Transverse colon (tissue), 4 donors: ENCODE measurements at regions not wholly inside any gene's neighbourhood (a gene's known extent, or its start where the extent isn't known, plus 50 kb on each side); places are given as distances from the start of the nearest gene placed in this dataset.

Experiments used
- DNase-seq: peaks from one replicate; pipeline ENCODE4 v3.0.0-alpha.2; 2019
- H3K27ac ChIP-seq, 4 donors: fragments of 200-600 bp; sonication (generic); 2 replicates each; pipeline ENCODE4 v1.5.1; 2016 to 2018; ENCODE audit warnings: inconsistent platforms in 4 of 4
- H3K27me3 ChIP-seq: fragments of 200-600 bp; sonication (generic); 2 replicates; pipeline ENCODE4 v1.5.1; 2017; ENCODE audit warnings: inconsistent platforms
- H3K36me3 ChIP-seq, 4 donors: fragments of 200-600 bp; sonication (generic); 2 replicates each; pipeline ENCODE4 v1.5.1; 2017 to 2019; ENCODE audit warnings: inconsistent platforms in 4 of 4
- H3K4me1 ChIP-seq, 4 donors: fragments of 200-600 bp; sonication (generic); 2 replicates each; pipeline ENCODE4 v1.5.1; 2017 to 2020; ENCODE audit warnings: inconsistent platforms in 4 of 4
- H3K4me3 ChIP-seq, 4 donors: fragments of 200-600 bp; sonication (generic); 1 replicate in 1 of 4; 2 replicates in 3 of 4; pipeline versions ENCODE4 v1.5.1 to v1.6.1; 2017 to 2019; ENCODE audit warnings: inconsistent platforms in 4 of 4
- H3K9me3 ChIP-seq, 2 donors: fragments of 200-600 bp; sonication (generic); 2 replicates each; pipeline ENCODE4 v1.5.1; 2017 to 2019; ENCODE audit warnings: inconsistent platforms in 2 of 2
- CTCF ChIP-seq, 5 experiments: fragments of 200-600 bp in 3 of 5; fragments of 450-650 bp in 2 of 5; sonication (generic) in 3 of 5; IDR thresholded peaks; 1 replicate in 2 of 5; 2 replicates in 3 of 5; pipeline ENCODE4 v1.5.1; 2016 to 2017; ENCODE audit warnings: antibody characterized with exemption in 5 of 5, inconsistent platforms in 3 of 5, mild to moderate bottlenecking in 2 of 5, moderate library complexity in 1 of 5
- EP300 ChIP-seq: sonication (generic); formaldehyde crosslinking; IDR thresholded peaks from one replicate; pipeline ENCODE4 v1.6.1; 2017; ENCODE audit warnings: antibody characterized with exemption, low read depth
- POLR2A ChIP-seq: fragments of 450-650 bp; IDR thresholded peaks from one replicate; pipeline ENCODE4 v1.6.1; 2016; ENCODE audit warnings: antibody characterized with exemption, mild to moderate bottlenecking, moderate library complexity
- POLR2AphosphoS5 ChIP-seq, 3 donors: sonication (generic); formaldehyde crosslinking; IDR thresholded peaks; one replicate each; pipeline ENCODE4 v1.6.1; 2016; ENCODE audit warnings: antibody characterized with exemption in 3 of 3
- WGBS, 2 donors: methylation state at CpG; one replicate each; pipeline ENCODE4 v1.1.5; 2018; ENCODE audit warnings: low coverage in 1 of 2; 5-methylcytosine and 5-hydroxymethylcytosine counted together
- in situ Hi-C, 4 donors: fragments of 200-750 bp; cut with MboI; loops; one replicate each; pipeline versions ENCODE4 v1.15.0 to v1.15.1; 2017; ENCODE audit warnings: low sequenced_read_pairs in 3 of 4, low pct_ligation_motif_present in 1 of 4, low pct_unique_long_range_greater_than_20kb in 1 of 4
- intact Hi-C: fragments of 100-400 bp; cut with DNase I; formaldehyde crosslinking; loops from one replicate; pipeline ENCODE4 v1.15.1; 2023; ENCODE audit warnings: low total_unique reads

DNA sequence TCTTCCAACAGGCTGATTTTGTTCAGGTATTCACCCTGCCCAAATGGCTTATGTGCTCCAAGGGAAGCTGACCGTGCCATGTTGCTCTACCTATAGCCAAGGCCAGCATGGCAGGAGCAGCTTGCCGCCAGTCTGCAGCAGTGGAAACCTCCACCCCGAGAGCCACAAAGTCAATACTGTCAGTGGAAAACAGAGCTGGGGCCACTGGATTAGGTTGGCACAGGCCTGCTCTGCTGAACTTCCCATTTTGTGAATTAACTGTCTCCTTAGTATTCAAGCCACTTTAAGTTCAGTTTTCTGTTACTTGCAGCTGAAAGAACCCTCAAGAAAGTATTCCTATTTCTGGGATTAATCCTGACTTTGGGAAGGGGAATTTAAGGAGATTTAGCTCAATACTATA is 63.8 kb upstream of the XCR1 start:
- intact Hi-C loops (no loop called here), in situ Hi-C loops (loop anchor here in 3 of 4 donors (25.0 kb wide), 3 partner anchors 121 to 329 kb away; partner anchors contain the start of genes CCR1 (in 1 of the 3), CCR2 (in 1 of the 3) and CCR5 (in 1 of the 3))
- Histone ChIP-seq H3K4me1 (peaks cover 0 to 15% (median 1%) of the 10 kb centered on the region in 4 donors), H3K4me3 (no peak overlapping the region), H3K27ac (no peak overlapping the region), H3K9me3 (no peaks in the 10 kb centered on the region), H3K27me3 (no peaks in the 10 kb centered on the region), H3K36me3 (no peaks in the 10 kb centered on the region)
- DNase-seq: no peak
- WGBS, 2 donors: 96% methylated on average over 3 of the region's 3 CpGs; no CpG with 5 or more reads in 1 of the 2 donors
- TF ChIP-seq EP300: no peak
- no peak for TF ChIP-seq POLR2AphosphoS5 (IDR thresholded peaks at IDR 0.05)
- TF ChIP-seq CTCF (IDR thresholded peaks at IDR 0.05): no peak
- TF ChIP-seq POLR2A: no peak

GRCh38 chr3:46090161-46090591 is 62.9 kb upstream of the XCR1 start:
- no peak overlapping the region for H3K4me3 ChIP-seq
- H3K27ac ChIP-seq: peak overlapping the region in 3 of 4 donors; percentile 20 to 43 (median 41)
- 71 to 100% methylated on average over 1 to 4 of the region's 4 CpGs for WGBS, 2 donors
- DNase-seq: no peak
- in situ Hi-C loops: loop anchor here in 3 of 4 donors (25.0 kb wide), 3 partner anchors 122 to 328 kb away; partner anchors contain the start of genes CCR1 (in 1 of the 3), CCR2 (in 1 of the 3) and CCR5 (in 1 of the 3)
- TF ChIP-seq EP300 (no peak), CTCF (IDR thresholded peaks at IDR 0.05) (no peak), POLR2AphosphoS5 (IDR thresholded peaks at IDR 0.05) (no peak), POLR2A (no peak)
- H3K36me3 ChIP-seq: no peaks in the 10 kb centered on the region
- H3K27me3 ChIP-seq: no peaks in the 10 kb centered on the region
- intact Hi-C loops: no loop called here
- no peaks in the 10 kb centered on the region for H3K9me3 ChIP-seq
- peaks cover 0 to 15% (median 1%) of the 10 kb centered on the region in 4 donors for H3K4me1 ChIP-seq

DNA sequence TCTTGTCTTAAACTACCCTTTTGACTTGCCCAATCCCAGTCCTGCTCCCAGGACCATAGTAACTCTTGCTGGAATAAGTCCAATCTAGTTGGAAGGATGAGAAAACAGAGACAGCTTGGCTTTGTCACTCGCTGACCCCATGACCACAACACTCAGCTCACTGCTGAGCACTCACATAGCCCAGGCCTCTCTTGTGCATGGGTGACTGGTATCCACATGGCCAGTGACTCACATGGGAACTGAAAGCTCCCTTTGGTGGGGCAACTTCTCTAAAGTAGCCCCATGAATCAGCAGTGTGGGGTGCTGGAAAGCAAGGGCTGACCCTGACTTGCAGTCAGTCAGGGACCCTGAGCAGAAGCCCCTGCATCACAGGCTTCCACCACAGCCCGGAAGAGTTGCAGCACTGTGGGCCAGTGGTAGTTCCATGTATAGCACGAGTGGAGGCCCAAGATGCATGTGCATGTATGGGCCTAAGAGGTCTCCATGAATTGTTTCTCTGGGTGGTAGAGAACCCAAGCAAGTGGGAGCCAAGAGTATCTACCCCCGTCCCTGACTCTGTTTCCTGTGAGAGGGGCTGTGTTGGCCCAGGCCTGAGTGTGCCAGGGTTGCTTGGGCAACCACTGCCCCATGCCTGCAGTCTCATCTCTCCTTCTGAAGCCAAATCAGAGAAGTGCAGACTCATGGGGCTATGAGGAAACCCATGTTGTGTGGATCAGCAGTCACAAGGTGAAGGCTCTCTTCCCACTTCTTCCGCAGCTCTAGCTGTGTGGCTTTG is 62.1 kb upstream of the XCR1 start:
- intact Hi-C loops (loop anchor here (10.0 kb wide), 1 partner anchor 335 kb away; no protein-coding TSS in a partner anchor), in situ Hi-C loops (loop anchor here (10.0 to 25.0 kb wide), 8 partner anchors 123 to 355 kb away; partner anchors contain the start of genes CCR5 (in 2 of the 4), CCR1 (in 1 of the 4), CCR2 (in 1 of the 4) and CXCR6 (in 1 of the 4))
- H3K4me3 ChIP-seq: no peak overlapping the region
- no peaks in the 10 kb centered on the region for H3K36me3 ChIP-seq
- 56 to 77% methylated on average over 2 to 5 of the region's 5 CpGs for WGBS, 2 donors
- peaks cover 0 to 15% (median 1%) of the 10 kb centered on the region in 4 donors for H3K4me1 ChIP-seq
- H3K9me3 ChIP-seq: no peaks in the 10 kb centered on the region
- H3K27me3 ChIP-seq: no peaks in the 10 kb centered on the region
- peak overlapping the region; percentile 37 to 48 (median 42) for H3K27ac ChIP-seq
- TF ChIP-seq EP300: peak; percentile 15
- TF ChIP-seq POLR2A: no peak
- TF ChIP-seq CTCF (IDR thresholded peaks at IDR 0.05): no peak
- TF ChIP-seq POLR2AphosphoS5 (IDR thresholded peaks at IDR 0.05): peak in 1 of 3 donors; percentile 13
- peak; percentile 58 for DNase-seq

- whole genome bisulfite sequencing, 2 donors: 34 to 56% methylated on average over 3 of the region's 3 CpGs
- TF ChIP-seq POLR2A (no peak), EP300 (no peak), CTCF (IDR thresholded peaks at IDR 0.05) (peak in 1 of 5 experiments; percentile 10), POLR2AphosphoS5 (IDR thresholded peaks at IDR 0.05) (no peak)
- no peak for DNase-seq
- Histone ChIP-seq H3K4me1 (peaks cover 0 to 15% (median 1%) of the 10 kb centered on the region in 4 donors), H3K4me3 (no peak overlapping the region), H3K27me3 (no peaks in the 10 kb centered on the region), H3K27ac (no peak overlapping the region), H3K9me3 (no peaks in the 10 kb centered on the region), H3K36me3 (no peaks in the 10 kb centered on the region)
- intact Hi-C loops: loop anchor here (10.0 kb wide), 1 partner anchor 333 kb away; no protein-coding TSS in a partner anchor
- in situ Hi-C loops: loop anchor here (10.0 to 25.0 kb wide), 8 partner anchors 124 to 357 kb away; partner anchors contain the start of genes CCR5 (in 2 of the 4), CCR1 (in 1 of the 4), CCR2 (in 1 of the 4) and CXCR6 (in 1 of the 4)
Observed at GRCh38 chr3:46087871-46088270, 60.6 kb upstream of the XCR1 start.
